Fibroblast of lung (primary cell): ENCODE measurements at regions not wholly inside any gene's neighbourhood (a gene's known extent, or its start where the extent isn't known, plus 50 kb on each side); places are given as distances from the start of the nearest gene placed in this dataset.
"Not testable (repeated sequence)": the region's sequence is repeated elsewhere in the genome, so short reads cannot be mapped to it uniquely, and the experiment has no call there.

Experiments used
- DNase-seq, 2 donors: peaks; one replicate each; pipeline versions ENCODE4 v3.0.0 to v3.0.0-alpha.2; 2010; ENCODE audit warnings: low read depth in 2 of 2
- H2AFZ ChIP-seq: 2 replicates; pipeline ENCODE4 v1.5.1; 2012; ENCODE audit warnings: low read length, control low read depth, inconsistent platforms
- H3K27ac ChIP-seq: 2 replicates; pipeline ENCODE4 v1.5.1; 2011; ENCODE audit warnings: low read length, control low read depth; ENCODE audit not compliant: insufficient read depth
- H3K27me3 ChIP-seq: 2 replicates; pipeline ENCODE4 v1.5.1; 2011; ENCODE audit warnings: mild to moderate bottlenecking, low read length; ENCODE audit not compliant: control insufficient read depth, insufficient read depth
- H3K36me3 ChIP-seq: 2 replicates; pipeline ENCODE4 v1.5.1; 2011; ENCODE audit warnings: low read length; ENCODE audit not compliant: control insufficient read depth, insufficient read depth
- H3K4me1 ChIP-seq: 2 replicates; pipeline ENCODE4 v1.5.1; 2011; ENCODE audit warnings: low read length; ENCODE audit not compliant: control insufficient read depth, insufficient read depth; ENCODE audit errors: extremely low read depth
- H3K4me2 ChIP-seq: 2 replicates; pipeline ENCODE4 v1.5.1; 2011; ENCODE audit warnings: low read length, control low read depth; ENCODE audit not compliant: insufficient read depth; ENCODE audit errors: extremely low read depth
- H3K4me3 ChIP-seq, 4 experiments: fragments of 200-600 bp in 1 of 4; sonication (generic) in 1 of 4; replicated peaks in 1 of 4; 2 replicates each; pipeline ENCODE4 v1.5.1; 2011 to 2016; ENCODE audit warnings: low read length in 4 of 4, low read depth in 3 of 4, mild to moderate bottlenecking in 3 of 4, control low read depth in 2 of 4, inconsistent platforms in 1 of 4, mixed read lengths in 1 of 4; ENCODE audit not compliant: insufficient read depth in 1 of 4; ENCODE audit errors: control extremely low read depth in 1 of 4
- H3K79me2 ChIP-seq: 2 replicates; pipeline ENCODE4 v1.5.1; 2012; ENCODE audit warnings: mild to moderate bottlenecking, low read length, inconsistent platforms; ENCODE audit not compliant: control insufficient read depth, insufficient read depth
- H3K9ac ChIP-seq: 2 replicates; pipeline ENCODE4 v1.5.1; 2011; ENCODE audit warnings: mild to moderate bottlenecking, low read length, control low read depth; ENCODE audit not compliant: insufficient read depth
- H3K9me3 ChIP-seq: 2 replicates; pipeline ENCODE4 v1.5.1; 2012; ENCODE audit warnings: low read depth, low read length; ENCODE audit not compliant: control insufficient read depth, insufficient read depth
- H4K20me1 ChIP-seq: 2 replicates; pipeline ENCODE4 v1.5.1; 2011; ENCODE audit warnings: low read length; ENCODE audit not compliant: control insufficient read depth, insufficient read depth; ENCODE audit errors: extremely low read depth
- EZH2 ChIP-seq: IDR thresholded peaks from 2 replicates; pipeline ENCODE4 v1.5.1; 2012; ENCODE audit warnings: low read length, control low read depth, mild to moderate bottlenecking; ENCODE audit errors: missing control alignments
- TF ChIP-seq, protein P1 (sequence below), 2 donors: IDR thresholded peaks in 1 of 2; conservative IDR thresholded peaks in 1 of 2; 1 replicate in 1 of 2; 2 replicates in 1 of 2; pipeline ENCODE4 v1.5.1; 2011 to 2012; ENCODE audit warnings: low read length in 2 of 2, control low read depth in 1 of 2, inconsistent platforms in 1 of 2, low read depth in 1 of 2, mild to moderate bottlenecking in 1 of 2

DNA sequence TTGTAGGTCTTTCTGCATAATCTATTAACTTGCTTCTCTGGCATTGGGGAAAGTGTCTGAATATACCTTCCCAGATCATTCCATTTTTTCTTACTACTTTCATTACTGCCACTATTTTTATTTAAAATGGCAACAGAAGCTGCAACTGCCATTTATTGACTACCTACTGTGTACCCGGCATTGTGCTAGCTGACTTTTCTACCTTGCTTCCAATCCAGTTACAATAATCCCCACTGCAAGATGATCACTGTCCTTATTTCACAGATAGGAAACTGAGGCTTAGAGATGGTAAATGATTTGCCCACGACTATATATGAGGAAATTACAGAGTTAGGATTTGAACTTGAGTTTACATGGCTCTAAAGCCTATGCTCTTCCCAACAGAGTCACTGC lies 129.0 kb downstream of the MAP3K7 start:
- Histone ChIP-seq H3K4me1 (no peaks in the 10 kb centered on the region), H3K27me3 (peaks cover 3% of the 10 kb centered on the region), H3K27ac (no peak overlapping the region), H3K4me2 (no peak overlapping the region), H4K20me1 (no peaks in the 10 kb centered on the region), H3K36me3 (no peaks in the 10 kb centered on the region), H2AFZ (no peak overlapping the region), H3K9ac (no peak overlapping the region), H3K9me3 (no peaks in the 10 kb centered on the region), H3K79me2 (no peaks in the 10 kb centered on the region), H3K4me3 (no peak overlapping the region)
- no peak for TF ChIP-seq EZH2
- TF ChIP-seq, protein P1, sequence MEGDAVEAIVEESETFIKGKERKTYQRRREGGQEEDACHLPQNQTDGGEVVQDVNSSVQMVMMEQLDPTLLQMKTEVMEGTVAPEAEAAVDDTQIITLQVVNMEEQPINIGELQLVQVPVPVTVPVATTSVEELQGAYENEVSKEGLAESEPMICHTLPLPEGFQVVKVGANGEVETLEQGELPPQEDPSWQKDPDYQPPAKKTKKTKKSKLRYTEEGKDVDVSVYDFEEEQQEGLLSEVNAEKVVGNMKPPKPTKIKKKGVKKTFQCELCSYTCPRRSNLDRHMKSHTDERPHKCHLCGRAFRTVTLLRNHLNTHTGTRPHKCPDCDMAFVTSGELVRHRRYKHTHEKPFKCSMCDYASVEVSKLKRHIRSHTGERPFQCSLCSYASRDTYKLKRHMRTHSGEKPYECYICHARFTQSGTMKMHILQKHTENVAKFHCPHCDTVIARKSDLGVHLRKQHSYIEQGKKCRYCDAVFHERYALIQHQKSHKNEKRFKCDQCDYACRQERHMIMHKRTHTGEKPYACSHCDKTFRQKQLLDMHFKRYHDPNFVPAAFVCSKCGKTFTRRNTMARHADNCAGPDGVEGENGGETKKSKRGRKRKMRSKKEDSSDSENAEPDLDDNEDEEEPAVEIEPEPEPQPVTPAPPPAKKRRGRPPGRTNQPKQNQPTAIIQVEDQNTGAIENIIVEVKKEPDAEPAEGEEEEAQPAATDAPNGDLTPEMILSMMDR (conservative IDR thresholded peaks at IDR 0.05 in 1 of 2, IDR thresholded peaks at IDR 0.05 in 1 of 2; ENCODE audit: low read depth in 1 of 2, low read length in 2 of 2): no peak
- no peak for DNase-seq

DNA sequence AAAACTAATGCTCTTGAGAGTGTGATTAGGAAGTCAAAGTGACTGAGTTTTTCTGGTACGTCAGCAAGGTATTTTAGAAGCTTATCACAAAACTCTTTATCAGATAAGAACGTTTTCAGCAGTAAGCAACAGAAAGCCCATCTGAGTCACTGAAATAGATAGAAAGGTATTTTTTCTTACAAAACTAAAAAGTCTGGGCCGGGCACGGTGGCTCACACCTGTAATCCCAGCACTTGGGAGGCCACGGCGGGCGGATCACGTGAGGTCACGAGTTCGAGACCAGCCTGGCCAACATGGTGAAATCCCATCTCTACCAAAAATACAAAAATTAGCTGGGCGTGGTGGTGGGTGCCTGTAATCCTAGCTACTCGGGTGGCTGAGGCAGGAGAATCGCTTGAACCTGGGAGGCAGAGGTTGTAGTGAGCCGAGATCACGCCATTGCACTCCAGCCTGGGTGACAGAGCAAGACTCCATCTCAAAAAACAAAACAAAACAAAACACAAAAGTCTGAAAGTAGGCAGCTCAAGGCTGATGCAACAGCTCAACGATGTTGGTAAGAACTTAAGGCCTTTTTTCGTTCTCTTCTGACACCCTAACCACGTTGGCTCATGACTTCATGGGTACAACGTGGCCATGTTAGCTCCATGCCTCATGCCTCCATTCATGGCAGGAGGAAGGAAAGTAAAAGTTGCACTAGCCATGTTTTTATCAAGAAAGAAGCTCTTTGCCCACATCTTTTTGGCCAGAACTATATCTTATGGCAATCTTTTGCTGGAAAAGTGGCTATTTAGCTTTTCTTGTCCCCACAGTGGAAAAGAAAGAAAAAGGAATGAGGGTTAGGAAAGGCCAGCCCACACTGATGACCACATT lies 129.6 kb downstream of the MAP3K7 start:
- not testable (repeated sequence) for H3K9me3 ChIP-seq, H3K4me2 ChIP-seq, H3K9ac ChIP-seq, DNase-seq, H3K36me3 ChIP-seq, H3K4me3 ChIP-seq, H3K27ac ChIP-seq, H3K79me2 ChIP-seq, H3K4me1 ChIP-seq, H2AFZ ChIP-seq, H4K20me1 ChIP-seq, H3K27me3 ChIP-seq

DNA sequence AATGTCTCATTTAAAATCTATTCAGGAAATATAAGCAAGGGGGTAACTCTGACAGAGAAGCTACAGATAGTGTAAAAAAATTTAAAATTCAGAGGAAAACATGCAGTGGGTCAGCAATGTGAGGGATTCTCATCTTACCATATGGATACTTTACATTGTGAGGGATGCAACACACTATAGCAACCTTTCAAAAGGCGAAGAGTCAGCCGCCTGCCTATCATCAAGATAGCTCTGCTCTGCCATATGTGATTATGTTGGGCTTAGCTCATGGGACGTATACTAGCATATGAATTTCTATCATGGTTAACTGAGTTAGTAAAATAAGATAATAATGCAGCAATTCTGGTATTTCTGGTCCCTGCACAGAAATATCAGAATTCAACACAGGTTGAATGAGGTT lies 130.9 kb downstream of the MAP3K7 start:
- Histone ChIP-seq H3K27me3 (peaks cover 3% of the 10 kb centered on the region), H3K4me1 (no peaks in the 10 kb centered on the region)

More for the DNA sequence above, 130.9 kb downstream of the MAP3K7 start:
- TF ChIP-seq, protein P1 (conservative IDR thresholded peaks at IDR 0.05 in 1 of 2, IDR thresholded peaks at IDR 0.05 in 1 of 2; ENCODE audit: low read depth in 1 of 2, low read length in 2 of 2): no peak
- TF ChIP-seq EZH2: no peak
- H3K9me3 ChIP-seq: no peaks in the 10 kb centered on the region
- no peak overlapping the region for H2AFZ ChIP-seq
- no peak overlapping the region for H3K4me3 ChIP-seq
- no peaks in the 10 kb centered on the region for H3K36me3 ChIP-seq
- H3K9ac ChIP-seq: no peak overlapping the region
- no peaks in the 10 kb centered on the region for H3K79me2 ChIP-seq
- H3K4me2 ChIP-seq: no peak overlapping the region
- H3K27ac ChIP-seq: no peak overlapping the region
- no peaks in the 10 kb centered on the region for H4K20me1 ChIP-seq
- DNase-seq: no peak
